GM21786 (cell line): ENCODE measurements at regions not wholly inside any gene's neighbourhood (a gene's known extent, or its start where the extent isn't known, plus 50 kb on each side); places are given as distances from the start of the nearest gene placed in this dataset.

Source experiments
- ATAC-seq: cut with Tn5 transposase; IDR thresholded peaks from one replicate; pipeline ENCODE4 v1.9.1; 2021; ENCODE audit not compliant: unreplicated experiment

GRCh38 chr5:9699681-9700080 is 69.5 kb upstream of the TAS2R1 start:
- ATAC-seq = no peak

DNA sequence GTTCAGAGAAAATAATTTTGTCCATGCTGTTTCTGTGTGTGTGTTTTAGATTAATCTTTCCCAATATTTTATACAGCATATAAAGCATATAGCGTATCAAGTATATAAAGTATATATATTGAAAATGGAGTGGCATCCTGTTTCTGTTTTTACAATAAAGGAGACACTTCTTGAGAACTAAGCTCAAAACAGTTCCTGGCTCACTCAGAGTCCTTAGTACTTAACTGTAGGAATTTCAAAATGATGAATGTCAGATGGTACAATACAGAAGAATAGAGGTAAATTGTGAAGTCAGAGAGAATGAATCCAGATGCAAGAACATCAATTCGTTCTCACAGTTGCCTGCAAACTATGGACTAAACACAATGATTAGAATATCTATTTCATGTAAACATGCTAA is 68.7 kb upstream of the TAS2R1 start:
- ATAC-seq = no peak

DNA sequence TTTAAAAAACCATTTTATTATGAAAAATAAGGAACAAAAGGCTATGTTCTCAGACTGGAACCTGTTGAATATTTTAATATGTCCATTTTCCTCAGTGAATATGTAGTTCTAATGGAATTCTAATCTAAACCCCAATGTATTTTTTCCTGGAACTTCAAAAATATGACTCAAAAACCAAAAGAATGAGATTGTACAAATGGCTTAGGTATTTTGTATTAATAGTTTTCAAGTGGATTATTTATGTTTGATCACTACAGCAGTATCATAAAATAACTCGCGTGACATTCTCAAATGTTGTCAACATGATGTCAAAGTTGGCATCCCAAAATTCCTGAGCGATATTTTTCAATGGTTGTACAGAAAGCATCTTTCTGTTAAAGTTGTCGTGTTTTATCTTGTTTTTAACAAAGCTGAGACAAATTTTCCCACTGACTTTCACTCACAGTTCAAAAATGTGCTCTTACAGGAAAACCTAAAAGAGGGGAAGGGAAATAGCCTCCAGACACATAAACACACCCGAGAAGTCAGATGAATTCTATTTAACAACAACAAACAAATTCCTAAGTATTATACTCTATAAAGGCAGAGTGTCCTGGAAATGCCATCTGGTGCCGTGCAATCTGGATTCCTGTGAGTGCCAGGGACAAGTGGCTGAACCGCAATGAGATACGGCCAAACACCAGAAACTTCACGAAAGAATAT is 68.1 kb upstream of the TAS2R1 start:
- ATAC-seq = no peak

- no peak for ATAC-seq
Observed at GRCh38 chr5:9692576-9692975, 62.4 kb upstream of the TAS2R1 start.

GRCh38 chr5:9691261-9691660 is 61.1 kb upstream of the TAS2R1 start:
- no peak for ATAC-seq

DNA sequence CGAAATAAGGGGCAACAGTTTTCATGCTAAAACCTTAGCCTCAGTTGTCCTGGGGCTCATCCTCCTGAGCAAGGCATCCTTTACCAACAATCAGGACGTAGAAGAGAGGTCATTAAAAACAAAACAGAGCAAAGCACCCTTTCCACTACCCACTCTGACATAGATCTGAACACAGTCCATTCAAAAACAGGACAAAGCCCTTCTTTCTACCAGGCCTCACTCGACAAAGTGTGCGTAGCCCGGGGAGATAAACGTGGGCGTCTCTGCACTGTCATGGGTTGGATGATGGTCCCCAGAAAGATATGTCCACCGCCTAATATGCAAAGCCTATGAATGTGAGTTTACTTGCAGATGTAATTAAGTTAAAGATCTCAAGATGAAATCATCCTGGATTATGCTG is 60.6 kb upstream of the TAS2R1 start:
- ATAC-seq = no peak

- no peak for ATAC-seq
Observed at GRCh38 chr5:9686216-9686615, 56.1 kb upstream of the TAS2R1 start.

- no peak for ATAC-seq
Observed at GRCh38 chr5:9681706-9682105, 51.6 kb upstream of the TAS2R1 start.
